ENCODE measurements at regions not wholly inside any gene's neighbourhood (a gene's known extent, or its start where the extent isn't known, plus 50 kb on each side); places are given as distances from the start of the nearest gene placed in this dataset.

DNA sequence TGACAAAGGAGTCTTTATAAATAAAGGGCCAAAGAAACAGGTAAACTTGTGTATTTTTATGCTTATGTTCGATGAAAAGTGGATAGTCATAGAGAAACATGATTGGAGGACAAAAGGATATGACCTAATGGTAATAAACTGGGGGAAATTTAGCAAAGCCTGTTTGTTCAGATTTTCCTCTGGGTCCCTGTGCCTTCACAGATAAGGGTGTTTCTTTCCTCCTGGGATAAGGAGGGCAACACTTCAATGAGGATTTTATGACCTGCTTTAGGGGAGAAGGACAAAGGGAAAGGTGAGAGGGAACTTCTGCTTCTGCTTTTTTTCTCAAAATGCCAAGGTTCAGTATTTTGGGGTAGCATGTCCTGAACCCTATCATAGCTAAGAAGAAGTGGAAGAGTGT, 531.3 kb upstream of the ALCAM start:
- no peak for TF ChIP-seq POLR2A (IDR thresholded peaks at IDR 0.05)
- TF ChIP-seq, protein P1, sequence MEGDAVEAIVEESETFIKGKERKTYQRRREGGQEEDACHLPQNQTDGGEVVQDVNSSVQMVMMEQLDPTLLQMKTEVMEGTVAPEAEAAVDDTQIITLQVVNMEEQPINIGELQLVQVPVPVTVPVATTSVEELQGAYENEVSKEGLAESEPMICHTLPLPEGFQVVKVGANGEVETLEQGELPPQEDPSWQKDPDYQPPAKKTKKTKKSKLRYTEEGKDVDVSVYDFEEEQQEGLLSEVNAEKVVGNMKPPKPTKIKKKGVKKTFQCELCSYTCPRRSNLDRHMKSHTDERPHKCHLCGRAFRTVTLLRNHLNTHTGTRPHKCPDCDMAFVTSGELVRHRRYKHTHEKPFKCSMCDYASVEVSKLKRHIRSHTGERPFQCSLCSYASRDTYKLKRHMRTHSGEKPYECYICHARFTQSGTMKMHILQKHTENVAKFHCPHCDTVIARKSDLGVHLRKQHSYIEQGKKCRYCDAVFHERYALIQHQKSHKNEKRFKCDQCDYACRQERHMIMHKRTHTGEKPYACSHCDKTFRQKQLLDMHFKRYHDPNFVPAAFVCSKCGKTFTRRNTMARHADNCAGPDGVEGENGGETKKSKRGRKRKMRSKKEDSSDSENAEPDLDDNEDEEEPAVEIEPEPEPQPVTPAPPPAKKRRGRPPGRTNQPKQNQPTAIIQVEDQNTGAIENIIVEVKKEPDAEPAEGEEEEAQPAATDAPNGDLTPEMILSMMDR (IDR thresholded peaks at IDR 0.05), result no peak

All from body of pancreas (tissue), 4 donors.